Ishikawa (cell line): ENCODE measurements at regions not wholly inside any gene's neighbourhood (a gene's known extent, or its start where the extent isn't known, plus 50 kb on each side); places are given as distances from the start of the nearest gene placed in this dataset.

Experiments used
- CEBPB ChIP-seq: IDR thresholded peaks from 2 replicates; pipeline ENCODE4 v1.6.1; 2012
- CREB1 ChIP-seq: IDR thresholded peaks from 2 replicates; pipeline ENCODE4 v1.6.1; 2012; ENCODE audit warnings: low read depth
- EGR1 ChIP-seq: IDR thresholded peaks from 2 replicates; pipeline ENCODE4 v1.6.1; 2012
- EP300 ChIP-seq: IDR thresholded peaks from 2 replicates; pipeline ENCODE4 v1.6.1; 2012; ENCODE audit warnings: borderline replicate concordance
- FOXM1 ChIP-seq: IDR thresholded peaks from 2 replicates; pipeline ENCODE4 v1.6.1; 2012; ENCODE audit warnings: low read depth, borderline replicate concordance
- MAX ChIP-seq: IDR thresholded peaks from 2 replicates; pipeline ENCODE4 v1.6.1; 2012
- NFIC ChIP-seq: IDR thresholded peaks from 2 replicates; pipeline ENCODE4 v1.6.1; 2012
- RAD21 ChIP-seq: IDR thresholded peaks from 2 replicates; pipeline ENCODE4 v1.6.1; 2012; ENCODE audit warnings: low read depth
- REST ChIP-seq: IDR thresholded peaks from 2 replicates; pipeline ENCODE4 v1.6.1; 2012; ENCODE audit warnings: low read depth, mild to moderate bottlenecking
- TAF1 ChIP-seq: IDR thresholded peaks from 2 replicates; pipeline ENCODE4 v1.6.1; 2012; ENCODE audit warnings: low read depth, mild to moderate bottlenecking
- TCF12 ChIP-seq: IDR thresholded peaks from 2 replicates; pipeline ENCODE4 v1.6.1; 2012; ENCODE audit warnings: low read depth
- TEAD4 ChIP-seq: IDR thresholded peaks from 2 replicates; pipeline ENCODE4 v1.6.1; 2012
- USF1 ChIP-seq: IDR thresholded peaks from 2 replicates; pipeline ENCODE4 v1.6.1; 2012
- YY1 ChIP-seq: IDR thresholded peaks from 2 replicates; pipeline ENCODE4 v1.6.1; 2012; ENCODE audit warnings: low read depth
- ZBTB7A ChIP-seq: IDR thresholded peaks from 2 replicates; pipeline ENCODE4 v1.6.1; 2012; ENCODE audit warnings: low read depth

GRCh38 chr10:130778166-130778545 is 533.4 kb downstream of the TCERG1L start:
- TF ChIP-seq NFIC (no peak), TAF1 (no peak), YY1 (no peak), MAX (no peak), CEBPB (no peak), EP300 (no peak), RAD21 (no peak), TCF12 (no peak), REST (no peak)

- TF ChIP-seq CEBPB: no peak
- TF ChIP-seq YY1: no peak
- TF ChIP-seq USF1: no peak
- no peak for TF ChIP-seq FOXM1
- no peak for TF ChIP-seq TEAD4
- no peak for TF ChIP-seq TCF12
- no peak for TF ChIP-seq MAX
- TF ChIP-seq CREB1: no peak
- no peak for TF ChIP-seq EP300
- no peak for TF ChIP-seq RAD21
- no peak for TF ChIP-seq TAF1
- TF ChIP-seq EGR1: no peak
- no peak for TF ChIP-seq REST
These were observed 530.8 kb downstream of the TCERG1L start for GRCh38 chr10:130780763-130781162.

- TF ChIP-seq FOXM1: no peak
- no peak for TF ChIP-seq NFIC
- no peak for TF ChIP-seq CEBPB
- TF ChIP-seq TAF1: no peak
- no peak for TF ChIP-seq EGR1
- TF ChIP-seq TEAD4: no peak
- TF ChIP-seq ZBTB7A: no peak
- no peak for TF ChIP-seq CREB1
- no peak for TF ChIP-seq MAX
- TF ChIP-seq TCF12: no peak
- no peak for TF ChIP-seq REST
- TF ChIP-seq RAD21: no peak
- no peak for TF ChIP-seq USF1
- TF ChIP-seq EP300: no peak
These were observed 530.3 kb downstream of the TCERG1L start for GRCh38 chr10:130781206-130781605.

- no peak for TF ChIP-seq NFIC
- TF ChIP-seq REST: no peak
- TF ChIP-seq CREB1: no peak
- no peak for TF ChIP-seq RAD21
- no peak for TF ChIP-seq EGR1
- TF ChIP-seq MAX: no peak
- TF ChIP-seq TCF12: no peak
These were observed 529.9 kb downstream of the TCERG1L start for GRCh38 chr10:130781623-130782022.
